B cell (primary cell): ENCODE measurements at regions not wholly inside any gene's neighbourhood (a gene's known extent, or its start where the extent isn't known, plus 50 kb on each side); places are given as distances from the start of the nearest gene placed in this dataset.

Experiments used
- ATAC-seq: fragments of 200-7000 bp; cut with Tn5 transposase; one replicate; pipeline ENCODE4 v1.10.0; 2021; ENCODE audit warnings: low read depth, mild to moderate bottlenecking, moderate number of reproducible peaks, moderate library complexity
- CTCF ChIA-PET: fragments of 350-600 bp; sonication (Branson Sonifier 250); formaldehyde crosslinking; loops from one replicate; lab custom pipeline; 2021; ENCODE audit warnings: antibody characterized with exemption, inconsistent platforms; lab: Charles Lee
- POLR2A ChIA-PET: fragments of 350-600 bp; sonication (Branson Sonifier 250); formaldehyde crosslinking; loops from one replicate; lab custom pipeline; 2021; ENCODE audit warnings: antibody characterized with exemption; lab: Charles Lee
- DNase-seq: peaks from one replicate; pipeline ENCODE4 v3.0.0; 2013
- H2AFZ ChIP-seq: 2 replicates; pipeline ENCODE4 v1.6.1; 2012; ENCODE audit warnings: mild to moderate bottlenecking, low read depth, low read length; ENCODE audit not compliant: insufficient read depth, poor library complexity, severe bottlenecking
- H3K27ac ChIP-seq, 2 donors: 1 replicate in 1 of 2; 2 replicates in 1 of 2; pipeline ENCODE4 v1.5.1; 2012 to 2013; ENCODE audit warnings: low read length in 2 of 2, mild to moderate bottlenecking in 2 of 2, moderate library complexity in 1 of 2
- H3K27me3 ChIP-seq, 4 experiments: fragments of 200-600 bp in 1 of 4; sonication (generic) in 1 of 4; replicated peaks in 1 of 4; 1 replicate in 2 of 4; 2 replicates in 2 of 4; pipeline versions ENCODE4 v1.6.1 to v1.7.0; 2013 to 2016; ENCODE audit warnings: low read length in 3 of 4, mild to moderate bottlenecking in 2 of 4, mixed read lengths in 1 of 4, moderate library complexity in 1 of 4; ENCODE audit not compliant: insufficient read depth in 4 of 4, control insufficient read depth in 3 of 4; ENCODE audit errors: control extremely low read depth in 1 of 4
- H3K36me3 ChIP-seq, 2 experiments: replicated peaks in 1 of 2; 1 replicate in 1 of 2; 2 replicates in 1 of 2; pipeline versions ENCODE4 v1.6.1 to v1.7.1; 2013; ENCODE audit warnings: low read length in 1 of 2; ENCODE audit not compliant: insufficient read depth in 2 of 2, control insufficient read depth in 1 of 2; ENCODE audit errors: control extremely low read depth in 1 of 2, extremely low read depth in 1 of 2
- H3K4me1 ChIP-seq, 2 donors: fragments of 200-600 bp in 1 of 2; sonication (generic) in 1 of 2; 1 replicate in 1 of 2; 2 replicates in 1 of 2; pipeline versions ENCODE4 v1.5.1 to v1.6.1; 2013 to 2017; ENCODE audit warnings: low read length in 2 of 2; ENCODE audit not compliant: control insufficient read depth in 2 of 2, insufficient read depth in 2 of 2
- H3K4me2 ChIP-seq: replicated peaks from 2 replicates; pipeline ENCODE3; 2012; ENCODE audit warnings: mild to moderate bottlenecking, low read depth, low read length; ENCODE audit not compliant: poor library complexity, severe bottlenecking
- H3K4me3 ChIP-seq, 5 experiments: fragments of 200-600 bp in 1 of 5; sonication (generic) in 1 of 5; 1 replicate in 3 of 5; 2 replicates in 2 of 5; pipeline versions ENCODE4 v1.5.1 to v1.7.0; 2011 to 2016; ENCODE audit warnings: low read length in 4 of 5, mild to moderate bottlenecking in 4 of 5, low read depth in 2 of 5, control low read depth in 1 of 5, moderate library complexity in 1 of 5; ENCODE audit not compliant: insufficient read depth in 1 of 5; ENCODE audit errors: control extremely low read depth in 1 of 5, extremely low read depth in 1 of 5
- H3K79me2 ChIP-seq: fragments of 200-600 bp; sonication (generic); one replicate; pipeline ENCODE4 v1.6.0; 2016; ENCODE audit warnings: low read length; ENCODE audit not compliant: control insufficient read depth, insufficient read depth
- H3K9ac ChIP-seq: fragments of 200-600 bp; sonication (generic); 2 replicates; pipeline ENCODE4 v1.6.1; 2017; ENCODE audit warnings: mild to moderate bottlenecking, low read length, moderate library complexity
- H3K9me3 ChIP-seq, 3 donors: one replicate each; pipeline versions ENCODE4 v1.6.1 to v1.7.1; 2013; ENCODE audit warnings: low read length in 2 of 3; ENCODE audit not compliant: control insufficient read depth in 2 of 3, insufficient read depth in 1 of 3; ENCODE audit errors: control extremely low read depth in 1 of 3
- H4K20me1 ChIP-seq: 2 replicates; pipeline ENCODE4 v1.6.0; 2012; ENCODE audit warnings: mild to moderate bottlenecking, low read length; ENCODE audit not compliant: insufficient read depth, control insufficient read depth, poor library complexity, severe bottlenecking
- H3K27ac Mint-ChIP-seq: one replicate; pipeline ENCODE4 v1.8.0; 2021; ENCODE audit warnings: mixed read lengths
- H3K27me3 Mint-ChIP-seq: one replicate; pipeline ENCODE4 v1.8.0; 2021; ENCODE audit warnings: mixed read lengths
- H3K4me1 Mint-ChIP-seq: one replicate; pipeline ENCODE4 v1.8.0; 2021; ENCODE audit warnings: mixed read lengths
- H3K4me3 Mint-ChIP-seq: one replicate; pipeline ENCODE4 v1.8.0; 2021; ENCODE audit warnings: mixed read lengths
- H3K9me3 Mint-ChIP-seq: one replicate; pipeline ENCODE4 v1.8.0; 2022; ENCODE audit warnings: mixed read lengths; ENCODE audit not compliant: insufficient read depth
- EZH2 ChIP-seq: IDR thresholded peaks from 2 replicates; pipeline ENCODE4 v1.6.1; 2012; ENCODE audit warnings: borderline replicate concordance, low read depth, mild to moderate bottlenecking, moderate library complexity, low read length; ENCODE audit not compliant: insufficient read depth, poor library complexity, severe bottlenecking
- WGBS: methylation state at CpG from one replicate; pipeline ENCODE4 v1.1.5; 2013; ENCODE audit warnings: missing lambda C conversion rate; ENCODE audit not compliant: insufficient coverage; 5-methylcytosine and 5-hydroxymethylcytosine counted together
- intact Hi-C: fragments of 100-400 bp; cut with micrococcal nuclease; formaldehyde crosslinking; loops from one replicate; pipeline ENCODE4 v1.10.0; 2022
- TF ChIP-seq, protein P1 (sequence below): fragments of 200-600 bp; IDR thresholded peaks from one replicate; pipeline ENCODE4 v1.8.0; 2022; ENCODE audit warnings: antibody characterized with exemption, mild to moderate bottlenecking

DNA sequence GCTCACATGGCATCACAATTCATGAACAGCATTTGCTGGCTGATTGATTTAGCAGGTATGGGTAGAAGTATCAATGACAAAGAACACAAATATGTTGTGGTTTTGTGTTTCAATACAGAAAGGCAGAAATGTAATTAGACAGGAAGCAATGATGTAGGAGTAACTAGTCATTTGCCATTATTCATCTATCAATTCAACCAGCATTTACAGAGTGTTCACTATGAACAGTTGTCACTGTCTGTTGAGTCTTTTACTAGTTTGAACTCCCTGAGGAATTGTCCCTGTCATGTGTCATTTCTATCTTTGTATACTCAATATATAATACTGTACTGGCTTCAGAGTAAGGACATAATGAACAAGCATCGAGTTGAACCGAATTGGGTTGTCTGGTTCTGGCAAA is 51.5 kb upstream of the ARHGAP24 start:
- ChIA-PET CTCF (no interaction called here), POLR2A (no interaction called here)
- ATAC-seq, result no peak
- Mint-ChIP-seq H3K27ac (no peak overlapping the region), H3K9me3 (peaks cover 3% of the 10 kb centered on the region), H3K27me3 (no peaks in the 10 kb centered on the region), H3K4me3 (no peak overlapping the region), H3K4me1 (peaks cover 22% of the 10 kb centered on the region)
- TF ChIP-seq, protein P1, sequence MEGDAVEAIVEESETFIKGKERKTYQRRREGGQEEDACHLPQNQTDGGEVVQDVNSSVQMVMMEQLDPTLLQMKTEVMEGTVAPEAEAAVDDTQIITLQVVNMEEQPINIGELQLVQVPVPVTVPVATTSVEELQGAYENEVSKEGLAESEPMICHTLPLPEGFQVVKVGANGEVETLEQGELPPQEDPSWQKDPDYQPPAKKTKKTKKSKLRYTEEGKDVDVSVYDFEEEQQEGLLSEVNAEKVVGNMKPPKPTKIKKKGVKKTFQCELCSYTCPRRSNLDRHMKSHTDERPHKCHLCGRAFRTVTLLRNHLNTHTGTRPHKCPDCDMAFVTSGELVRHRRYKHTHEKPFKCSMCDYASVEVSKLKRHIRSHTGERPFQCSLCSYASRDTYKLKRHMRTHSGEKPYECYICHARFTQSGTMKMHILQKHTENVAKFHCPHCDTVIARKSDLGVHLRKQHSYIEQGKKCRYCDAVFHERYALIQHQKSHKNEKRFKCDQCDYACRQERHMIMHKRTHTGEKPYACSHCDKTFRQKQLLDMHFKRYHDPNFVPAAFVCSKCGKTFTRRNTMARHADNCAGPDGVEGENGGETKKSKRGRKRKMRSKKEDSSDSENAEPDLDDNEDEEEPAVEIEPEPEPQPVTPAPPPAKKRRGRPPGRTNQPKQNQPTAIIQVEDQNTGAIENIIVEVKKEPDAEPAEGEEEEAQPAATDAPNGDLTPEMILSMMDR, result no peak
- no peak for TF ChIP-seq EZH2
- H3K27me3 ChIP-seq, result no peaks in the 10 kb centered on the region
- no peaks in the 10 kb centered on the region for H3K36me3 ChIP-seq
- no peaks in the 10 kb centered on the region for H3K79me2 ChIP-seq
- DNase-seq, result no peak
- H3K9me3 ChIP-seq, result peaks cover 3 to 4% (median 3%) of the 10 kb centered on the region in 3 donors
- H3K9ac ChIP-seq, result no peak overlapping the region
- H3K27ac ChIP-seq, result no peak overlapping the region
- H2AFZ ChIP-seq, result no peak overlapping the region
- H3K4me2 ChIP-seq, result no peak overlapping the region
- no CpG with 5 or more reads among the region's 2 CpGs for WGBS
- peaks cover 6 to 8% of the 10 kb centered on the region in 2 donors for H3K4me1 ChIP-seq
- intact Hi-C loops, result no loop called here
- no peak overlapping the region for H3K4me3 ChIP-seq
- H4K20me1 ChIP-seq, result no peaks in the 10 kb centered on the region
